ENCODE measurements at regions not wholly inside any gene's neighbourhood (a gene's known extent, or its start where the extent isn't known, plus 50 kb on each side); places are given as distances from the start of the nearest gene placed in this dataset.

GRCh38 chr9:79116709-79117108, 455.1 kb upstream of the TLE4 start:
- TF ChIP-seq, protein P1, sequence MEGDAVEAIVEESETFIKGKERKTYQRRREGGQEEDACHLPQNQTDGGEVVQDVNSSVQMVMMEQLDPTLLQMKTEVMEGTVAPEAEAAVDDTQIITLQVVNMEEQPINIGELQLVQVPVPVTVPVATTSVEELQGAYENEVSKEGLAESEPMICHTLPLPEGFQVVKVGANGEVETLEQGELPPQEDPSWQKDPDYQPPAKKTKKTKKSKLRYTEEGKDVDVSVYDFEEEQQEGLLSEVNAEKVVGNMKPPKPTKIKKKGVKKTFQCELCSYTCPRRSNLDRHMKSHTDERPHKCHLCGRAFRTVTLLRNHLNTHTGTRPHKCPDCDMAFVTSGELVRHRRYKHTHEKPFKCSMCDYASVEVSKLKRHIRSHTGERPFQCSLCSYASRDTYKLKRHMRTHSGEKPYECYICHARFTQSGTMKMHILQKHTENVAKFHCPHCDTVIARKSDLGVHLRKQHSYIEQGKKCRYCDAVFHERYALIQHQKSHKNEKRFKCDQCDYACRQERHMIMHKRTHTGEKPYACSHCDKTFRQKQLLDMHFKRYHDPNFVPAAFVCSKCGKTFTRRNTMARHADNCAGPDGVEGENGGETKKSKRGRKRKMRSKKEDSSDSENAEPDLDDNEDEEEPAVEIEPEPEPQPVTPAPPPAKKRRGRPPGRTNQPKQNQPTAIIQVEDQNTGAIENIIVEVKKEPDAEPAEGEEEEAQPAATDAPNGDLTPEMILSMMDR (IDR thresholded peaks at IDR 0.05; ENCODE audit: low read depth, low read length, missing control alignments) = no peak
- in situ Hi-C loops (cut with HindIII; ENCODE audit: low sequenced_read_pairs) = no loop called here
- no peak overlapping the region for H3K4me3 ChIP-seq (ENCODE audit: low read depth, low read length)
- DNase-seq (ENCODE audit: low read depth) = no peak

DNA sequence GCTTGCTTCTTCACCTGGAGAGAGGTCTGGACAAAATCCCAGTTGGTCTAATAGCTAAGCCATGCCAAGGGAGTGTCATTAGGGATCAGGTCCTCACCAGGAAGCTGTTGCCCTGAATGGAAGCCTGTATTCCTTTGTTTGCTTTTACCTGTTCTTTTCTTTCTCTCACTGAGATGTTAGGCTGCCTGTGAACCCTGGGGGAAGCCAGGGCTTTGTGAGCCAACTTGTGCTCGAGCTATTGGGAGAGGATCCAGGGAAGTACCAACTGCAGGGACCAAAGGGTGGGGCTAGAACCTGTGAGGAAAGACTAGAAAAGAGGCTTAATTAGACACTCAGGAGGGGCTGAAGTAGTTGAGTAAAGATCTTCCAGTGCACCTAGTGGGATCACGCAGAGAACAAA, 451.2 kb upstream of the TLE4 start:
- H3K4me3 ChIP-seq (ENCODE audit: low read depth, low read length) = no peak overlapping the region
- in situ Hi-C loops (cut with HindIII; ENCODE audit: low sequenced_read_pairs) = no loop called here
- TF ChIP-seq, protein P1 (IDR thresholded peaks at IDR 0.05; ENCODE audit: low read depth, low read length, missing control alignments) = no peak
- DNase-seq (ENCODE audit: low read depth) = no peak

- in situ Hi-C loops (cut with HindIII; ENCODE audit: low sequenced_read_pairs) = no loop called here
- TF ChIP-seq, protein P1 (IDR thresholded peaks at IDR 0.05; ENCODE audit: low read depth, low read length, missing control alignments) = no peak
- H3K4me3 ChIP-seq (ENCODE audit: low read depth, low read length) = no peak overlapping the region
- no peak for DNase-seq (ENCODE audit: low read depth)
These were observed 450.8 kb upstream of the TLE4 start for GRCh38 chr9:79120941-79121340.

GRCh38 chr9:79123415-79123814, 448.4 kb upstream of the TLE4 start:
- TF ChIP-seq, protein P1 (IDR thresholded peaks at IDR 0.05; ENCODE audit: low read depth, low read length, missing control alignments) = no peak
- H3K4me3 ChIP-seq (ENCODE audit: low read depth, low read length) = no peak overlapping the region
- peak; percentile 8 for DNase-seq (ENCODE audit: low read depth)
- in situ Hi-C loops (cut with HindIII; ENCODE audit: low sequenced_read_pairs) = no loop called here

GRCh38 chr9:79127661-79128060, 444.1 kb upstream of the TLE4 start:
- in situ Hi-C loops (cut with HindIII; ENCODE audit: low sequenced_read_pairs) = loop anchor here (25.0 kb wide), 1 partner anchor 585 kb away; no protein-coding TSS in a partner anchor

GRCh38 chr9:79129865-79130480, 441.8 kb upstream of the TLE4 start:
- H3K4me3 ChIP-seq (ENCODE audit: low read depth, low read length) = no peak overlapping the region
- peak; percentile 49 for DNase-seq (ENCODE audit: low read depth)

More at GRCh38 chr9:79127661-79128060, 444.1 kb upstream of the TLE4 start:
- DNase-seq (ENCODE audit: low read depth) = no peak
- TF ChIP-seq, protein P1 (IDR thresholded peaks at IDR 0.05; ENCODE audit: low read depth, low read length, missing control alignments) = no peak
- no peak overlapping the region for H3K4me3 ChIP-seq (ENCODE audit: low read depth, low read length)

More at GRCh38 chr9:79129865-79130480, 441.8 kb upstream of the TLE4 start:
- in situ Hi-C loops (cut with HindIII; ENCODE audit: low sequenced_read_pairs) = loop anchor here (5.0 to 25.0 kb wide), 2 partner anchors 77 to 582 kb away; no protein-coding TSS in a partner anchor
- TF ChIP-seq, protein P1 (IDR thresholded peaks at IDR 0.05; ENCODE audit: low read depth, low read length, missing control alignments) = peak; percentile 93
